ENCODE measurements at regions not wholly inside any gene's neighbourhood (a gene's known extent, or its start where the extent isn't known, plus 50 kb on each side); places are given as distances from the start of the nearest gene placed in this dataset.

GRCh38 chr7:41383596-41383995, 319.3 kb downstream of the INHBA start:
- H3K4me1 ChIP-seq (ENCODE audit: low read depth), result no peaks in the 10 kb centered on the region
- no peaks in the 10 kb centered on the region for H3K9me3 ChIP-seq (ENCODE audit: low read depth)
- no peak for DNase-seq (ENCODE audit: low read depth in 1 of 2, low spot score in 1 of 2)
- no peak overlapping the region for H3K4me3 ChIP-seq
- TF ChIP-seq, protein P1, sequence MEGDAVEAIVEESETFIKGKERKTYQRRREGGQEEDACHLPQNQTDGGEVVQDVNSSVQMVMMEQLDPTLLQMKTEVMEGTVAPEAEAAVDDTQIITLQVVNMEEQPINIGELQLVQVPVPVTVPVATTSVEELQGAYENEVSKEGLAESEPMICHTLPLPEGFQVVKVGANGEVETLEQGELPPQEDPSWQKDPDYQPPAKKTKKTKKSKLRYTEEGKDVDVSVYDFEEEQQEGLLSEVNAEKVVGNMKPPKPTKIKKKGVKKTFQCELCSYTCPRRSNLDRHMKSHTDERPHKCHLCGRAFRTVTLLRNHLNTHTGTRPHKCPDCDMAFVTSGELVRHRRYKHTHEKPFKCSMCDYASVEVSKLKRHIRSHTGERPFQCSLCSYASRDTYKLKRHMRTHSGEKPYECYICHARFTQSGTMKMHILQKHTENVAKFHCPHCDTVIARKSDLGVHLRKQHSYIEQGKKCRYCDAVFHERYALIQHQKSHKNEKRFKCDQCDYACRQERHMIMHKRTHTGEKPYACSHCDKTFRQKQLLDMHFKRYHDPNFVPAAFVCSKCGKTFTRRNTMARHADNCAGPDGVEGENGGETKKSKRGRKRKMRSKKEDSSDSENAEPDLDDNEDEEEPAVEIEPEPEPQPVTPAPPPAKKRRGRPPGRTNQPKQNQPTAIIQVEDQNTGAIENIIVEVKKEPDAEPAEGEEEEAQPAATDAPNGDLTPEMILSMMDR (IDR thresholded peaks at IDR 0.05; ENCODE audit: low read depth, low read length), result no peak
- H3K27ac ChIP-seq, result no peak overlapping the region
- H3K36me3 ChIP-seq, result no peaks in the 10 kb centered on the region
- peaks cover 9% of the 10 kb centered on the region for H3K27me3 ChIP-seq

- Histone ChIP-seq H3K27me3 (peaks cover 37% of the 10 kb centered on the region), H3K4me1 (ENCODE audit: low read depth) (no peaks in the 10 kb centered on the region), H3K9me3 (ENCODE audit: low read depth) (no peaks in the 10 kb centered on the region), H3K27ac (no peak overlapping the region), H3K36me3 (no peaks in the 10 kb centered on the region), H3K4me3 (no peak overlapping the region)
- TF ChIP-seq, protein P1 (IDR thresholded peaks at IDR 0.05; ENCODE audit: low read depth, low read length), result no peak
- DNase-seq (ENCODE audit: low read depth in 1 of 2, low spot score in 1 of 2), result no peak
Measured at GRCh38 chr7:41378156-41378555, 324.7 kb downstream of the INHBA start.

DNA sequence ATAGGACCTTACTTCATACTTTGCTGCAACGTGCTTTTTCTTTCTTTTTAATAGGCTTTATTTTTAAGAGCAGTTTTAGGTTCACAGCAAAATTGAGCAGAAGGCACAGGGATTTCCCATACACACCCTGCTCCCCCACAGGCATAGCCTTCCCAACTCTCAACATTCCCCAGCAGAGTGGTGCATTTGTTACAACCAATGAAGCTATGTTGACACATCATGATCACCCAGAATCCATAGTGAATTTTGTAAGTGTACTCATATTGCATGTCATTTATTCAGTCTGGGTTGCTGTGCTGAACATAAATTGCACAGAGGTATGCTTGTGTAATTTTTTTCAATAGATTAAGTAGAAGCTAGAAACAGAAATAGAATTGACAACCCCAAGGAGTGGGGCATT, 327.3 kb downstream of the INHBA start:
- peaks cover 29% of the 10 kb centered on the region for H3K27me3 ChIP-seq

GRCh38 chr7:41374150-41374848, 328.6 kb downstream of the INHBA start:
- no peaks in the 10 kb centered on the region for H3K9me3 ChIP-seq (ENCODE audit: low read depth)
- DNase-seq (ENCODE audit: low read depth in 1 of 2, low spot score in 1 of 2), result no peak
- no peaks in the 10 kb centered on the region for H3K36me3 ChIP-seq
- H3K27ac ChIP-seq, result no peak overlapping the region
- no peaks in the 10 kb centered on the region for H3K4me1 ChIP-seq (ENCODE audit: low read depth)
- peaks cover 32% of the 10 kb centered on the region for H3K27me3 ChIP-seq
- TF ChIP-seq, protein P1 (IDR thresholded peaks at IDR 0.05; ENCODE audit: low read depth, low read length), result no peak
- H3K4me3 ChIP-seq, result no peak overlapping the region

More for the DNA sequence above, 327.3 kb downstream of the INHBA start:
- TF ChIP-seq, protein P1 (IDR thresholded peaks at IDR 0.05; ENCODE audit: low read depth, low read length), result no peak
- no peak overlapping the region for H3K4me3 ChIP-seq
- no peaks in the 10 kb centered on the region for H3K9me3 ChIP-seq (ENCODE audit: low read depth)
- no peak for DNase-seq (ENCODE audit: low read depth in 1 of 2, low spot score in 1 of 2)
- no peaks in the 10 kb centered on the region for H3K4me1 ChIP-seq (ENCODE audit: low read depth)
- H3K27ac ChIP-seq, result no peak overlapping the region
- H3K36me3 ChIP-seq, result no peaks in the 10 kb centered on the region

GRCh38 chr7:41367967-41368882, 334.7 kb downstream of the INHBA start:
- H3K4me1 ChIP-seq (ENCODE audit: low read depth), result no peaks in the 10 kb centered on the region
- peaks cover 3% of the 10 kb centered on the region for H3K27me3 ChIP-seq
- H3K27ac ChIP-seq, result no peak overlapping the region
- H3K9me3 ChIP-seq (ENCODE audit: low read depth), result no peaks in the 10 kb centered on the region
- H3K4me3 ChIP-seq, result no peak overlapping the region
- DNase-seq (ENCODE audit: low read depth in 1 of 2, low spot score in 1 of 2), result peak in 1 of 2 donors; percentile 72
- TF ChIP-seq, protein P1 (IDR thresholded peaks at IDR 0.05; ENCODE audit: low read depth, low read length), result no peak
- no peaks in the 10 kb centered on the region for H3K36me3 ChIP-seq
